OCI-LY1 (cell line): ENCODE measurements at regions not wholly inside any gene's neighbourhood (a gene's known extent, or its start where the extent isn't known, plus 50 kb on each side); places are given as distances from the start of the nearest gene placed in this dataset.

Experiments used
- H2AFZ ChIP-seq: fragments of 200-600 bp; sonication (generic), shearing (Covaris generic); 2 replicates; pipeline ENCODE4 v1.6.0; 2014; ENCODE audit warnings: antibody characterized with exemption, mild to moderate bottlenecking, low read length
- H3F3A ChIP-seq: fragments of 200-600 bp; sonication (generic), shearing (Covaris generic); 2 replicates; pipeline ENCODE4 v1.6.0; 2014; ENCODE audit warnings: mild to moderate bottlenecking, antibody characterized with exemption, low read length, moderate library complexity; ENCODE audit not compliant: insufficient read depth
- H3K27ac ChIP-seq: fragments of 200-600 bp; sonication (generic); 2 replicates; pipeline ENCODE4 v1.5.1; 2014; ENCODE audit warnings: low read length, mixed run types, mild to moderate bottlenecking, low read depth; ENCODE audit not compliant: poor library complexity, severe bottlenecking
- H3K27me3 ChIP-seq: fragments of 200-600 bp; sonication (generic); 2 replicates; pipeline ENCODE4 v1.6.0; 2014; ENCODE audit warnings: antibody characterized with exemption, mild to moderate bottlenecking, low read length, moderate library complexity; ENCODE audit not compliant: insufficient read depth
- H3K36me3 ChIP-seq: fragments of 200-600 bp; sonication (generic); 2 replicates; pipeline ENCODE4 v1.6.1; 2014; ENCODE audit warnings: mild to moderate bottlenecking, antibody characterized with exemption, low read length, moderate library complexity, mixed read lengths; ENCODE audit not compliant: insufficient read depth
- H3K4me1 ChIP-seq: fragments of 200-600 bp; sonication (generic); 2 replicates; pipeline ENCODE4 v1.5.1; 2014; ENCODE audit warnings: mild to moderate bottlenecking, low read length, moderate library complexity; ENCODE audit not compliant: insufficient read depth, severe bottlenecking
- H3K4me2 ChIP-seq: fragments of 200-600 bp; sonication (generic), shearing (Covaris generic); 2 replicates; pipeline ENCODE4 v1.6.1; 2014; ENCODE audit warnings: low read length
- H3K4me3 ChIP-seq: fragments of 200-600 bp; sonication (generic); 2 replicates; pipeline ENCODE4 v1.5.1; 2014; ENCODE audit warnings: low read length, low read depth, mild to moderate bottlenecking, mixed read lengths; ENCODE audit not compliant: poor library complexity, severe bottlenecking
- H3K79me2 ChIP-seq: fragments of 200-600 bp; shearing (Covaris generic); 2 replicates; pipeline ENCODE4 v1.6.1; 2016; ENCODE audit warnings: mixed run types, low read length, mixed read lengths; ENCODE audit not compliant: insufficient read depth
- H3K9ac ChIP-seq: fragments of 200-600 bp; sonication (generic), shearing (Covaris generic); 2 replicates; pipeline ENCODE4 v1.6.1; 2014; ENCODE audit warnings: mild to moderate bottlenecking, low read length, mixed read lengths
- H3K9me2 ChIP-seq: fragments of 200-600 bp; sonication (generic), shearing (Covaris generic); 2 replicates; pipeline ENCODE4 v1.6.1; 2014; ENCODE audit warnings: low read depth, mild to moderate bottlenecking, low read length, mixed read lengths
- H3K9me3 ChIP-seq: fragments of 200-600 bp; shearing (Covaris generic); 2 replicates; pipeline ENCODE4 v1.6.1; 2014; ENCODE audit warnings: low read length, mixed read lengths
- H4K20me1 ChIP-seq: fragments of 200-600 bp; sonication (generic), shearing (Covaris generic); 2 replicates; pipeline ENCODE4 v1.6.0; 2016; ENCODE audit warnings: mild to moderate bottlenecking, low read length; ENCODE audit not compliant: insufficient read depth
- EZH2 ChIP-seq: fragments of 200-600 bp; sonication (generic), shearing (Covaris generic); IDR thresholded peaks from 2 replicates; pipeline ENCODE4 v1.8.0; 2017; ENCODE audit warnings: borderline replicate concordance, mixed run types, mild to moderate bottlenecking, antibody characterized with exemption, low read length, moderate library complexity, mixed read lengths
- TF ChIP-seq, protein P1 (sequence below): fragments of 200-600 bp; sonication (generic), shearing (Covaris generic); IDR thresholded peaks from 2 replicates; pipeline ENCODE4 v1.5.1; 2017; ENCODE audit warnings: mild to moderate bottlenecking, antibody characterized with exemption, low read length, moderate library complexity, mixed read lengths

DNA sequence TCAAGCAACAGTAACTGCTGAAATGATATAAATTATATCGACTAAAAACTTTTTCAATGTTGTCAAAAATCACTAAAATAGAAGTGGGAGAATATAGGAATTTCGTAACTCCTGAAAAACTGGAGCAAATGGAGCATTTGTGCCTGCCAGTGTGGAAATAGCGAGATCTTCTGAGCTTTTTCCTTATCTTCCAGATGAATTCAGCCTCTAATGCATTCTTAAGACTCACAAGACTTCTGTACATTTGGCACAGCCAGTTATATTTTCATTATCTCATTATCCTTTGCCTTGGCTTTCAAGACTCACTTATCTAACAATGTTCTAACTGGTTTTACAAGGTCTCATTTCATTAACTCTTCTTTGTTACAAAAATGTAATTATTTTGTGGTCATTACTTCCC lies 252.4 kb downstream of the GXYLT1 start:
- Histone ChIP-seq H3K9me3 (no peaks in the 10 kb centered on the region), H3K36me3 (no peaks in the 10 kb centered on the region), H3K4me1 (no peaks in the 10 kb centered on the region), H3K27me3 (no peaks in the 10 kb centered on the region), H2AFZ (no peak overlapping the region), H3K9ac (no peak overlapping the region), H4K20me1 (no peaks in the 10 kb centered on the region), H3K9me2 (no peaks in the 10 kb centered on the region), H3K27ac (no peak overlapping the region), H3F3A (no peaks in the 10 kb centered on the region), H3K79me2 (no peaks in the 10 kb centered on the region), H3K4me2 (no peak overlapping the region), H3K4me3 (no peak overlapping the region)
- no peak for TF ChIP-seq EZH2
- TF ChIP-seq, protein P1, sequence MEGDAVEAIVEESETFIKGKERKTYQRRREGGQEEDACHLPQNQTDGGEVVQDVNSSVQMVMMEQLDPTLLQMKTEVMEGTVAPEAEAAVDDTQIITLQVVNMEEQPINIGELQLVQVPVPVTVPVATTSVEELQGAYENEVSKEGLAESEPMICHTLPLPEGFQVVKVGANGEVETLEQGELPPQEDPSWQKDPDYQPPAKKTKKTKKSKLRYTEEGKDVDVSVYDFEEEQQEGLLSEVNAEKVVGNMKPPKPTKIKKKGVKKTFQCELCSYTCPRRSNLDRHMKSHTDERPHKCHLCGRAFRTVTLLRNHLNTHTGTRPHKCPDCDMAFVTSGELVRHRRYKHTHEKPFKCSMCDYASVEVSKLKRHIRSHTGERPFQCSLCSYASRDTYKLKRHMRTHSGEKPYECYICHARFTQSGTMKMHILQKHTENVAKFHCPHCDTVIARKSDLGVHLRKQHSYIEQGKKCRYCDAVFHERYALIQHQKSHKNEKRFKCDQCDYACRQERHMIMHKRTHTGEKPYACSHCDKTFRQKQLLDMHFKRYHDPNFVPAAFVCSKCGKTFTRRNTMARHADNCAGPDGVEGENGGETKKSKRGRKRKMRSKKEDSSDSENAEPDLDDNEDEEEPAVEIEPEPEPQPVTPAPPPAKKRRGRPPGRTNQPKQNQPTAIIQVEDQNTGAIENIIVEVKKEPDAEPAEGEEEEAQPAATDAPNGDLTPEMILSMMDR = no peak

DNA sequence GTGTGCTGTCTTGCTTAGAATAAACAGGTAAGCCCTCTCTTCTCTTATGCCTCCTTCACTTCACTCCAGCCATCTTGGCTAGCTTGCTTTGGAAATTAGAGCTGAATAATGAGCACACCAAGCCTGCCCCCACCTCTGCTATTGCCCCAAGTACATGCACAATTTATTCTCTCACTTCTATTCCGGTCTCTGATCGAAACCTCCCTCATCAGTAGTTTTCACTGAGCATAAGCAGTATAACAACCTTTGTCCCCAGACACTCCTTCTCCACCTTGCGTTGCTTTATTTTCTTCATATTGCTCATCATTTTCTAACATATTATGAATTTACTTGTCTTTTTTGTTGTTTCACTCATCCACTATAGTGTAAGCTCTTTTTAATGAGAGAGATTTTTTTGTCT lies 253.4 kb downstream of the GXYLT1 start:
- Histone ChIP-seq H3K9me2 (no peaks in the 10 kb centered on the region), H3K4me3 (no peak overlapping the region), H3K4me1 (no peaks in the 10 kb centered on the region), H3F3A (no peaks in the 10 kb centered on the region), H3K9me3 (no peaks in the 10 kb centered on the region), H3K79me2 (no peaks in the 10 kb centered on the region), H3K27me3 (no peaks in the 10 kb centered on the region), H3K36me3 (no peaks in the 10 kb centered on the region), H3K9ac (no peak overlapping the region), H4K20me1 (no peaks in the 10 kb centered on the region), H2AFZ (no peak overlapping the region), H3K27ac (no peak overlapping the region), H3K4me2 (no peak overlapping the region)
- TF ChIP-seq EZH2 = no peak
- TF ChIP-seq, protein P1 = no peak

GRCh38 chr12:41888285-41888684 lies 256.4 kb downstream of the GXYLT1 start:
- Histone ChIP-seq H3F3A (no peaks in the 10 kb centered on the region), H3K9me2 (no peaks in the 10 kb centered on the region), H3K4me2 (no peak overlapping the region), H3K27me3 (no peaks in the 10 kb centered on the region), H3K9me3 (no peaks in the 10 kb centered on the region), H3K4me1 (no peaks in the 10 kb centered on the region), H3K36me3 (no peaks in the 10 kb centered on the region), H3K27ac (no peak overlapping the region), H3K9ac (no peak overlapping the region), H3K79me2 (no peaks in the 10 kb centered on the region), H2AFZ (no peak overlapping the region), H4K20me1 (no peaks in the 10 kb centered on the region), H3K4me3 (no peak overlapping the region)
- TF ChIP-seq EZH2 = no peak
- TF ChIP-seq, protein P1 = no peak
